Activated CD4-positive, alpha-beta T cell treated with anti-CD3 and anti-CD28 coated beads, Interleukin-2, Interleukin-6, amounts not matched to agents 100 ng/mL and 50 ng/mL, durations not matched to agents 16 hours and 8 hours (primary cell): ENCODE measurements at regions not wholly inside any gene's neighbourhood (a gene's known extent, or its start where the extent isn't known, plus 50 kb on each side); places are given as distances from the start of the nearest gene placed in this dataset.

ENCODE experiments used
- DNase-seq: peaks from one replicate; pipeline ENCODE4 v3.0.0-alpha.2; 2020

DNA sequence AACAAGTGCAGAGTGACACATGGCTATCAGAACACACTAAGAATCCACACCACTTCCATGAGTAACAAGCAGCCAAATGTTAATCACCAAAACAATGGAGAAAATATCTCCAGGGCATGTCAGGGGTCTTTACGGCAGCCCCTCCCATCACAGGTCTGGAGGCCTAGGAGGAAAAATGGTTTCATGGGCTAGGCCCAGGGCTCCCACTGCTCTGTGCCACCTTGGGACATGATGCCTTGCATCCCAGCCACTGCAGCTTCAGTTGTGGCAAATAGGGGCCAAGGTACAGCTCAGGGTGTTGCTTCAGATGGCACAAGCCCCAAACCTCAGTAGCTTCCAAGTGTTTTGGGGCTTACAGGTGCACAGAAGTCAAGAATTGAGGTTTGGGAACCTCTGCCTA, 66.6 kb downstream of the NEURL3 start:
- no peak for DNase-seq

DNA sequence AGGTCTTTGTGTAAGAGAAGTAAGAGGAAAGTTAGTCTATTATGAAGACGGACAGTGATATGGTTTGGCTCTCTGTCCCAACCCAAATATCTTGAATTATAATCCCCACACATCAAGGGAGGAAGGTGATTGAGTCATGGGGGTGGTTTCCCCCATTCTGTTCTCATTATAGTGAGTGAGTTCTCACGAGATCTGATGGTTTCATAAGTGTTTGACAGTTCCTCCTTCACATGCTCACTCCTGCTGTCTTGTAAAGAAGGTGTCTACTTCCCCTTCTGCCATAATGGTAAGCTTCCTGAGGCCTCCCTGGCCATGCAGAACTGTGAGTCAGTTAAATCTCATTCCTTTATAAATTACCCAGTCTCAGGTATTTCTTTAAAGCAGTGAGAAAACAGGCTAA, 67.6 kb downstream of the NEURL3 start:
- no peak for DNase-seq

DNA sequence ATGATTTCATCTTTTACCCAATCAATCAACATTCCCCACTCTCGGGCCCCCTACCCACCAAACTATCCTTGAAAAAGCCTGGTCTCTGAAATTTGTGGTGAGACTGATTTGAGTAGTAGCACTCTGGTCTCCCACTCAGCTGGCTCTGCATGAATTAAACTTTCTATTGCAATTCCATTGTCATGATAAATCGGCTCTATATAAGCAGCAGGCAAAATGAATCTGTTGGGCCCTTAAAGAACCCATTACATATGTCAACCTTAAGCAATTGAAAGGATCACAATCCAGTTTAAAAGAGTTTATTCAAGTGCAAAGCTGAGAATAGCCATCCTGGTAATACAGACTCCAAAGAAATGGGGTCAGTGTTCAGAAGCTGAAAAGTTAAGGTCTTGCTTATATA, 68.2 kb downstream of the NEURL3 start:
- no peak for DNase-seq

DNA sequence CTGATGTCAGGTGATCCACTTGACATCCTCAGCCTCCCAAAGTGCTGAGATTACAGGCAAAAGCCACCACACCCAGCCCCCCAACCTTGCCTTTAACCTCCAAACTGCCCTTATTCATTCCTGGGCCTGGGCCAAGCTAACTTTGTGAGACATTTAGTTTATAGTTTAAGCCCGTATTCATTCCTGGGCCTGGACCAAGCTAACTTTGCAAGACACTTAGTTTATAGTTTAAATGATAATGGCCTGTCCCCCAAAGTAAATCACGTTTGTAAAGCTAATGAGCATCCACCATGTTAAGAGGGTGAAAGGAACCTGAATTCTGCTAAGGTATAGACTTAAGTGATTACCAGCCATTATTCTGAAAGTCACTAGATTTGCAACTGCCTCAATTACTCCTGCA, 68.7 kb downstream of the NEURL3 start:
- DNase-seq: no peak

DNA sequence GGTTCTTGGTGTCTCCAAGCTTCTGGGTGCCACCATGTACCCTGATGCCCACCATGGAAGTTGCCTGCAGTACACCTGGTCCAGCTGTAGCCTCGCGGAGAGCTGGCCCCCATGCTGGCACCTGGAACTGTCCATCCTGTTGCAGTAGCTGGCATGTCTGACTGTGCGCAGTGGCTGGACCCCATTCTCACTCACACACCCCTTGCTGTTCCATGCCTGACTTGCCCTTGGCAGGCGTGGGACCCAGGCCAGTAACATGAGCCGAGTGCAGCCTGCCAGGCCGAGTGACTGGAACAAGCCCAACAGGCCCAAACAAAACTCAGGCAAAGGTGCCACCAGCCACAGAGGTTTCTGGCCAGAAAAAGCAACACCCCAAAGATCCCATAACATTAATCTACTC, 73.8 kb downstream of the NEURL3 start:
- DNase-seq: no peak

DNA sequence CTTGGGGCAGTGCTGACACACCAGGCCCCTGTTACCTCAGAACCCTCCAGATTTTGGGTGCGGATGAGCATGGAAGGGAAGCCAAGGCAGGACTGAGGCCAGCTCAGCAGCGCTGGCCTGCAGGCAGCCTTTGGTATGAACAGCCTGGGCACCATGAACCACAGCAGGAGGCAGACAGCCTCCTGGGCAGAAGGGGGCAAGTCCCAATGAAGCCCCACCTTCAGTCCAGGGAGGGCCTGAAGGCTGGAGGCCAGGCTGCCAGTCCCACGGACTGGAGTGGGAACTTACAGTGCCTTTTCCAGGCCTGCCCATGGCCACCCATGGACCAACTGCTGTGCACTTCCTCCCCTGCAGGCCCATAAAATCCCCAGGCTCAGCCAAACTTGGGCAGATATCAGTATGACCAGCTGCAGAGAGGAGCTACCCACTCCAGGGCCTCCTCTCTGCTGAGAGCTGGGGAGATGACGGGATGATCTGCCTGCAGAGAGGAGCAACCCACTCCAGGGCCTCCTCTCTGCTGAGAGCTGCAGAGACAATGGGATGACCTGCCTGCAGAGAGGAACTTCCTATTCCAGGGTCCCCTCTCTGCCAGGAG, 74.7 kb downstream of the NEURL3 start:
- DNase-seq: no peak

DNA sequence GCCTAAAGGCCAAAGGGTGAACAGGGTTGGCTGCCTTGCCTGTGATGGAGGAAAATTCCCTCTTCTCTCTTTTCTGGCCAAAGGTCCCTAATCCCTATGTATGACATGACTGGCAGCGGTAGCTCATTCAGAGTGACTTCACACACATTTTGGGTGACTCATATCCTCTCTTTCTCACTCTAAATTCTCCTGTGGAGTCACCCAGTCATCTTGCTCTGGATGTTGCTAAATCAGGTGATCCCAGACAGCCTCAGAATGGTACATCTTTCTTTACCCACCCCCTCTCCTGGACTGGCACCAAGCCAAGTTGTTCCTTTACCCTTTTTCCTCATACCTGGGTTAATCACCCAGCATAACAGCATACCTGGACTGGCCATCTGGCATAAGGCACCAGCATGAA, 77.2 kb downstream of the NEURL3 start:
- peak; percentile 70 for DNase-seq

DNA sequence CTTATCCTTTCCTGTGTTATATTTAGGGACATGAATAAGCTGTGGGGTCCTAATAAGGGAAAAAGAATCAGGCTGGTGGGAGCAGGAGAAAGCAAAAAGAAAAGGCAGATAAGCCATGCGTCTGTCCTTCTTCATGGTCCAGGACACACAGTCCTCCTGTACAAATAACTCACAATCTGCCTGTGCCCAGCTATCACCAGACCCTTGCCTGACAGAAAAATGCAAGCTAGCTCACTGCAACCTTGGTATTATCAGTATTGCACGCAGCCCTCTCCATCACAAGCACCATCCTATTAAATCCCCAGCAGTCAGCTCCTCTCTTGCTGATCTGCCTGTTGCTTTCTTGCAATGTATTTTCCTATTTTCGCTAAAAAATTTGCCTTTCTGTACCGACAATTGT, 78.0 kb downstream of the NEURL3 start:
- DNase-seq: no peak

DNA sequence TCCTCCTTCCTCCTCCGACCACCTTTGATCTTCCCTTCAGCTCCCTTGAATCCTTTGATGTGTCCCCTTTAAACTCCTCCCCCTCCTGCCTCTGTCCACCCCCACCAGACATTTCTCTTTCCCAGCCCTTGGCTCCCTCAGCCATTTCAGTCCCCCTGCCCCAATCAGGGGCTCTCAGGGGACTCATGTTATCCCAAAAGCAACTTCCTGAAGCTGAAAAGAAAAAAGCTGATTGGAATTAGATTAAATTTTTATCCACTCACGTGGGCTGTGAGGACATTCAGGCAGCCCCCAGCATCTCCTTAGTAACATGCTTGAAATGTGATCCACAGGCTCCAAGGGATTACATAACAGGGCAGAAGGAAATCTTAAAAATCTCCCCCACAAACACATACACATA, 81.3 kb downstream of the NEURL3 start:
- no peak for DNase-seq
